Fibroblast of lung (primary cell): ENCODE measurements at regions not wholly inside any gene's neighbourhood (a gene's known extent, or its start where the extent isn't known, plus 50 kb on each side); places are given as distances from the start of the nearest gene placed in this dataset.

Experiments used
- DNase-seq, 2 donors: peaks; one replicate each; pipeline versions ENCODE4 v3.0.0 to v3.0.0-alpha.2; 2010; ENCODE audit warnings: low read depth in 2 of 2
- H2AFZ ChIP-seq: 2 replicates; pipeline ENCODE4 v1.5.1; 2012; ENCODE audit warnings: low read length, control low read depth, inconsistent platforms
- H3K27ac ChIP-seq: 2 replicates; pipeline ENCODE4 v1.5.1; 2011; ENCODE audit warnings: low read length, control low read depth; ENCODE audit not compliant: insufficient read depth
- H3K27me3 ChIP-seq: 2 replicates; pipeline ENCODE4 v1.5.1; 2011; ENCODE audit warnings: mild to moderate bottlenecking, low read length; ENCODE audit not compliant: control insufficient read depth, insufficient read depth
- H3K36me3 ChIP-seq: 2 replicates; pipeline ENCODE4 v1.5.1; 2011; ENCODE audit warnings: low read length; ENCODE audit not compliant: control insufficient read depth, insufficient read depth
- H3K4me1 ChIP-seq: 2 replicates; pipeline ENCODE4 v1.5.1; 2011; ENCODE audit warnings: low read length; ENCODE audit not compliant: control insufficient read depth, insufficient read depth; ENCODE audit errors: extremely low read depth
- H3K4me2 ChIP-seq: 2 replicates; pipeline ENCODE4 v1.5.1; 2011; ENCODE audit warnings: low read length, control low read depth; ENCODE audit not compliant: insufficient read depth; ENCODE audit errors: extremely low read depth
- H3K4me3 ChIP-seq, 4 experiments: fragments of 200-600 bp in 1 of 4; sonication (generic) in 1 of 4; replicated peaks in 1 of 4; 2 replicates each; pipeline ENCODE4 v1.5.1; 2011 to 2016; ENCODE audit warnings: low read length in 4 of 4, low read depth in 3 of 4, mild to moderate bottlenecking in 3 of 4, control low read depth in 2 of 4, inconsistent platforms in 1 of 4, mixed read lengths in 1 of 4; ENCODE audit not compliant: insufficient read depth in 1 of 4; ENCODE audit errors: control extremely low read depth in 1 of 4
- H3K79me2 ChIP-seq: 2 replicates; pipeline ENCODE4 v1.5.1; 2012; ENCODE audit warnings: mild to moderate bottlenecking, low read length, inconsistent platforms; ENCODE audit not compliant: control insufficient read depth, insufficient read depth
- H3K9ac ChIP-seq: 2 replicates; pipeline ENCODE4 v1.5.1; 2011; ENCODE audit warnings: mild to moderate bottlenecking, low read length, control low read depth; ENCODE audit not compliant: insufficient read depth
- H3K9me3 ChIP-seq: 2 replicates; pipeline ENCODE4 v1.5.1; 2012; ENCODE audit warnings: low read depth, low read length; ENCODE audit not compliant: control insufficient read depth, insufficient read depth
- H4K20me1 ChIP-seq: 2 replicates; pipeline ENCODE4 v1.5.1; 2011; ENCODE audit warnings: low read length; ENCODE audit not compliant: control insufficient read depth, insufficient read depth; ENCODE audit errors: extremely low read depth
- EZH2 ChIP-seq: IDR thresholded peaks from 2 replicates; pipeline ENCODE4 v1.5.1; 2012; ENCODE audit warnings: low read length, control low read depth, mild to moderate bottlenecking; ENCODE audit errors: missing control alignments
- TF ChIP-seq, protein P1 (sequence below), 2 donors: IDR thresholded peaks in 1 of 2; conservative IDR thresholded peaks in 1 of 2; 1 replicate in 1 of 2; 2 replicates in 1 of 2; pipeline ENCODE4 v1.5.1; 2011 to 2012; ENCODE audit warnings: low read length in 2 of 2, control low read depth in 1 of 2, inconsistent platforms in 1 of 2, low read depth in 1 of 2, mild to moderate bottlenecking in 1 of 2

DNA sequence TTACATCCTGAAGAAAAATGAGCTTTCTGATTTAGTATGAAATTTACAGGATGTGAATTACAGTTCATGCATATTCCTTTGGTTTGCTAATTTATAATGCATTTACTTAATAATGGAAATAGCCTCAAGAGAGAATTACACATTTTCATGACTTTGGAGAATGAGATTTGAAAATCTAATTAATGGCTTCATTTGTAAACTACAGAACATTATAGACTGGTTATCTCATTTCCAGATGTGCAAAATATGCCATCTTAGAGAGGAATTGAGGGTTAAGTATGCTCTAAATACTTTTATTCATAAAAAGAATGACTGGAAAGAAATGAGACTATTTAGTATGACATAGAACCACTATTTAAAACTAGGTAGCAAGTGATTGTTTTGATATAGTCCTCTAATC is 94.2 kb upstream of the DNAJC10 start:
- no peaks in the 10 kb centered on the region for H3K79me2 ChIP-seq
- no peak overlapping the region for H2AFZ ChIP-seq
- no peaks in the 10 kb centered on the region for H3K9me3 ChIP-seq
- no peaks in the 10 kb centered on the region for H3K27me3 ChIP-seq
- H3K4me1 ChIP-seq = peaks cover 13% of the 10 kb centered on the region
- DNase-seq = no peak
- no peak overlapping the region for H3K27ac ChIP-seq
- no peaks in the 10 kb centered on the region for H3K36me3 ChIP-seq
- H3K9ac ChIP-seq = no peak overlapping the region
- no peaks in the 10 kb centered on the region for H4K20me1 ChIP-seq
- no peak for TF ChIP-seq EZH2
- TF ChIP-seq, protein P1, sequence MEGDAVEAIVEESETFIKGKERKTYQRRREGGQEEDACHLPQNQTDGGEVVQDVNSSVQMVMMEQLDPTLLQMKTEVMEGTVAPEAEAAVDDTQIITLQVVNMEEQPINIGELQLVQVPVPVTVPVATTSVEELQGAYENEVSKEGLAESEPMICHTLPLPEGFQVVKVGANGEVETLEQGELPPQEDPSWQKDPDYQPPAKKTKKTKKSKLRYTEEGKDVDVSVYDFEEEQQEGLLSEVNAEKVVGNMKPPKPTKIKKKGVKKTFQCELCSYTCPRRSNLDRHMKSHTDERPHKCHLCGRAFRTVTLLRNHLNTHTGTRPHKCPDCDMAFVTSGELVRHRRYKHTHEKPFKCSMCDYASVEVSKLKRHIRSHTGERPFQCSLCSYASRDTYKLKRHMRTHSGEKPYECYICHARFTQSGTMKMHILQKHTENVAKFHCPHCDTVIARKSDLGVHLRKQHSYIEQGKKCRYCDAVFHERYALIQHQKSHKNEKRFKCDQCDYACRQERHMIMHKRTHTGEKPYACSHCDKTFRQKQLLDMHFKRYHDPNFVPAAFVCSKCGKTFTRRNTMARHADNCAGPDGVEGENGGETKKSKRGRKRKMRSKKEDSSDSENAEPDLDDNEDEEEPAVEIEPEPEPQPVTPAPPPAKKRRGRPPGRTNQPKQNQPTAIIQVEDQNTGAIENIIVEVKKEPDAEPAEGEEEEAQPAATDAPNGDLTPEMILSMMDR (conservative IDR thresholded peaks at IDR 0.05 in 1 of 2, IDR thresholded peaks at IDR 0.05 in 1 of 2; ENCODE audit: low read depth in 1 of 2, low read length in 2 of 2) = no peak
- H3K4me3 ChIP-seq = no peak overlapping the region
- no peak overlapping the region for H3K4me2 ChIP-seq

DNA sequence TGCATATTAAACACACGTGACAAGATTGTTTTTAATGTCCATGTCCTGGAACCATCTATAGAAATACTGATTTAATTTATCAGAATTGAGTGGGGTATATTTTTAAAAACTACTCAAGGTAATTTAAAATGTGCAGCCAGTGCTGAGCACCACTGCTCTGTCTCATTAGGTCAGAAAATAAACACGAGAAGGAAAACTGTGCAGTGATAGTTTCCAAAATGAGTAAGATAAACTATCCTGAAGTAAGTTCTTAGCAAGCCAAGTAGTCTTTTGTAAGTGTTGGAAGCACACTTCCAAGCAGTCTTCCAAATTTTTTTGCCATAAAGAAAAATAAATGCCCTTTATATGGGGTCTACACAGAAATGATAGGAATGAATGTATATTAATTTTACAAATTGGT is 93.8 kb upstream of the DNAJC10 start:
- Histone ChIP-seq H3K9ac (no peak overlapping the region), H3K4me3 (no peak overlapping the region), H3K4me2 (no peak overlapping the region), H2AFZ (no peak overlapping the region), H3K27me3 (no peaks in the 10 kb centered on the region), H3K9me3 (no peaks in the 10 kb centered on the region), H3K79me2 (no peaks in the 10 kb centered on the region), H3K4me1 (peaks cover 10% of the 10 kb centered on the region), H3K36me3 (no peaks in the 10 kb centered on the region), H3K27ac (no peak overlapping the region), H4K20me1 (no peaks in the 10 kb centered on the region)
- DNase-seq = no peak
- TF ChIP-seq EZH2 = no peak
- TF ChIP-seq, protein P1 (conservative IDR thresholded peaks at IDR 0.05 in 1 of 2, IDR thresholded peaks at IDR 0.05 in 1 of 2; ENCODE audit: low read depth in 1 of 2, low read length in 2 of 2) = no peak

DNA sequence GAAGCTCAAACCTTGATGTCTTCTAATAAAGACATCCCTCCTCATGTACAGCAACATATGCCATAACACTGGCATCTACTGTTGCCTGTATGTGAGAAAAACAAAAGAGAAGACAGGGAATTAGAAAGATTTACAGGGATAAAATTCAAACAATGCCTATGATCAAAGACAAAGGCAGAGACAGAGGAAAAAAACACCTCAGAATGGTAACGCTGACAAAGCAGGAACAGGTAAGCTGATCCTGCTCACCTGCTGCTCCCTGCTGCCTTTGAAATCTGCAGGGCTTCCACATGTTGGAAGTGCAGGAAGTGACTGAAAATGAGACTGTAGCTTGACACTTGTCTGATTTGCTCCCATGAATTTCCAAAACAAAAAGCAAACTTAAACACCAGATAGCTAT is 90.2 kb upstream of the DNAJC10 start:
- Histone ChIP-seq H3K27ac (no peak overlapping the region), H3K4me1 (no peaks in the 10 kb centered on the region), H3K36me3 (no peaks in the 10 kb centered on the region), H3K4me3 (no peak overlapping the region), H3K9me3 (no peaks in the 10 kb centered on the region), H3K79me2 (no peaks in the 10 kb centered on the region), H3K4me2 (no peak overlapping the region), H2AFZ (no peak overlapping the region), H4K20me1 (no peaks in the 10 kb centered on the region), H3K9ac (no peak overlapping the region), H3K27me3 (no peaks in the 10 kb centered on the region)
- DNase-seq = no peak
- TF ChIP-seq, protein P1 (conservative IDR thresholded peaks at IDR 0.05 in 1 of 2, IDR thresholded peaks at IDR 0.05 in 1 of 2; ENCODE audit: low read depth in 1 of 2, low read length in 2 of 2) = no peak
